Astrocyte (in vitro differentiated cells and primary cell): ENCODE measurements at regions not wholly inside any gene's neighbourhood (a gene's known extent, or its start where the extent isn't known, plus 50 kb on each side); places are given as distances from the start of the nearest gene placed in this dataset.

ENCODE experiments used
- CTCF ChIP-seq: IDR thresholded peaks from 2 replicates; pipeline ENCODE4 v1.5.1; 2011; ENCODE audit warnings: low read depth, mild to moderate bottlenecking, inconsistent platforms, low read length, moderate library complexity; ENCODE audit not compliant: insufficient read depth
- EZH2 ChIP-seq: IDR thresholded peaks from 2 replicates; pipeline ENCODE4 v1.6.1; 2012; ENCODE audit warnings: mild to moderate bottlenecking, low read length, inconsistent platforms; ENCODE audit not compliant: insufficient read depth

- TF ChIP-seq CTCF (no peak), EZH2 (no peak)
Measured at GRCh38 chr2:134167015-134167414, 86.9 kb upstream of the MGAT5 start.
